HG03175 (cell line): ENCODE measurements at regions not wholly inside any gene's neighbourhood (a gene's known extent, or its start where the extent isn't known, plus 50 kb on each side); places are given as distances from the start of the nearest gene placed in this dataset.

Experiments used
- ATAC-seq: cut with Tn5 transposase; IDR thresholded peaks from one replicate; pipeline ENCODE4 v1.9.1; 2021; ENCODE audit warnings: mild to moderate bottlenecking, moderate library complexity; ENCODE audit not compliant: unreplicated experiment

- no peak for ATAC-seq
Observed at GRCh38 chr13:30151388-30151787, 156.0 kb downstream of the KATNAL1 start.

- no peak for ATAC-seq
Observed at GRCh38 chr13:30149248-30149647, 158.1 kb downstream of the KATNAL1 start.

GRCh38 chr13:30148786-30149185, 158.6 kb downstream of the KATNAL1 start:
- ATAC-seq = no peak

- ATAC-seq = no peak
Observed at GRCh38 chr13:30148171-30148754, 159.1 kb downstream of the KATNAL1 start.

- no peak for ATAC-seq
Observed at GRCh38 chr13:30147421-30147820, 159.9 kb downstream of the KATNAL1 start.

- no peak for ATAC-seq
Observed at GRCh38 chr13:30147015-30147414, 160.3 kb downstream of the KATNAL1 start.

- peak; percentile 59 for ATAC-seq
Observed at GRCh38 chr13:30145709-30146367, 161.5 kb downstream of the KATNAL1 start.

GRCh38 chr13:30143666-30144400, 163.5 kb downstream of the KATNAL1 start:
- no peak for ATAC-seq

GRCh38 chr13:30142486-30143211, 164.7 kb downstream of the KATNAL1 start:
- no peak for ATAC-seq

- no peak for ATAC-seq
Observed at GRCh38 chr13:30141775-30142485, 165.4 kb downstream of the KATNAL1 start.

GRCh38 chr13:30140973-30141372, 166.4 kb downstream of the KATNAL1 start:
- no peak for ATAC-seq

- ATAC-seq = no peak
Observed at GRCh38 chr13:30138511-30138910, 168.8 kb downstream of the KATNAL1 start.

GRCh38 chr13:30135868-30136267, 171.5 kb downstream of the KATNAL1 start:
- no peak for ATAC-seq

- no peak for ATAC-seq
Observed at GRCh38 chr13:30135351-30135750, 172.0 kb downstream of the KATNAL1 start.

GRCh38 chr13:30134578-30134977, 172.8 kb downstream of the KATNAL1 start:
- ATAC-seq = no peak

GRCh38 chr13:30133996-30134395, 173.4 kb downstream of the KATNAL1 start:
- ATAC-seq = no peak

- ATAC-seq = no peak
Observed at GRCh38 chr13:30133554-30133912, 173.8 kb downstream of the KATNAL1 start.

GRCh38 chr13:30132623-30133553, 174.5 kb downstream of the KATNAL1 start:
- ATAC-seq = peak; percentile 88

- ATAC-seq = no peak
Observed at GRCh38 chr13:30129411-30129810, 177.9 kb downstream of the KATNAL1 start.

GRCh38 chr13:30128591-30128990, 178.8 kb downstream of the KATNAL1 start:
- ATAC-seq = peak; percentile 80
